Coronary artery (tissue), 2 donors: ENCODE measurements at regions not wholly inside any gene's neighbourhood (a gene's known extent, or its start where the extent isn't known, plus 50 kb on each side); places are given as distances from the start of the nearest gene placed in this dataset.
"Not testable (repeated sequence)": the region's sequence is repeated elsewhere in the genome, so short reads cannot be mapped to it uniquely, and the experiment has no call there.

ENCODE experiments used
- DNase-seq: peaks from one replicate; pipeline ENCODE4 v3.0.0-alpha.2; 2017; ENCODE audit warnings: low spot score
- H3K27ac ChIP-seq, 2 donors: fragments of 200-600 bp; sonication (generic); one replicate each; pipeline ENCODE4 v1.5.1; 2016 to 2019
- H3K4me3 ChIP-seq: fragments of 200-600 bp; sonication (generic); 2 replicates; pipeline ENCODE4 v1.5.1; 2016; ENCODE audit warnings: mild to moderate bottlenecking, moderate library complexity
- CTCF ChIP-seq: fragments of 200-600 bp; sonication (generic); IDR thresholded peaks from one replicate; pipeline ENCODE4 v1.5.1; 2019; ENCODE audit warnings: antibody characterized with exemption

- Histone ChIP-seq H3K27ac (no peak overlapping the region), H3K4me3 (no peak overlapping the region)
- TF ChIP-seq CTCF: no peak
- DNase-seq: no peak
These were observed 589.5 kb upstream of the LCORL start for GRCh38 chr4:18611026-18611425.

- no peak overlapping the region for H3K4me3 ChIP-seq
- DNase-seq: no peak
- TF ChIP-seq CTCF: no peak
- no peak overlapping the region for H3K27ac ChIP-seq
These were observed 587.5 kb upstream of the LCORL start for GRCh38 chr4:18608908-18609533.

- not testable (repeated sequence) for H3K4me3 ChIP-seq, DNase-seq
These were observed 581.1 kb upstream of the LCORL start for GRCh38 chr4:18602610-18603009.

GRCh38 chr4:18593297-18594002 lies 571.9 kb upstream of the LCORL start:
- Histone ChIP-seq H3K27ac (no peak overlapping the region), H3K4me3 (no peak overlapping the region)
- TF ChIP-seq CTCF: peak; percentile 72
- DNase-seq: no peak

More at GRCh38 chr4:18602610-18603009, 581.1 kb upstream of the LCORL start:
- H3K27ac ChIP-seq: not testable (repeated sequence)

GRCh38 chr4:18582841-18583240 lies 561.3 kb upstream of the LCORL start:
- DNase-seq: no peak
- Histone ChIP-seq H3K27ac (no peak overlapping the region), H3K4me3 (no peak overlapping the region)
- no peak for TF ChIP-seq CTCF

- H3K4me3 ChIP-seq: no peak overlapping the region
- TF ChIP-seq CTCF: no peak
- DNase-seq: no peak
- no peak overlapping the region for H3K27ac ChIP-seq
These were observed 556.8 kb upstream of the LCORL start for GRCh38 chr4:18578307-18578706.

- TF ChIP-seq CTCF: no peak
- Histone ChIP-seq H3K4me3 (no peak overlapping the region), H3K27ac (no peak overlapping the region)
These were observed 550.9 kb upstream of the LCORL start for GRCh38 chr4:18572481-18572880.

More at GRCh38 chr4:18572481-18572880, 550.9 kb upstream of the LCORL start:
- no peak for DNase-seq
